ENCODE measurements at regions not wholly inside any gene's neighbourhood (a gene's known extent, or its start where the extent isn't known, plus 50 kb on each side); places are given as distances from the start of the nearest gene placed in this dataset.

GRCh38 chr6:140344142-140344913, 969.9 kb upstream of the CITED2 start:
- TF ChIP-seq CTCF (conservative IDR thresholded peaks at IDR 0.05 in 1 of 2, IDR thresholded peaks at IDR 0.05 in 1 of 2; ENCODE audit: extremely low read depth in 1 of 2, insufficient read depth in 1 of 2, low read depth in 1 of 2, low read length in 2 of 2), result no peak
- no peak for TF ChIP-seq EZH2 (IDR thresholded peaks at IDR 0.05; ENCODE audit: borderline replicate concordance, low read length)

All from mammary epithelial cell (primary cell).